ENCODE measurements at regions not wholly inside any gene's neighbourhood (a gene's known extent, or its start where the extent isn't known, plus 50 kb on each side); places are given as distances from the start of the nearest gene placed in this dataset.

- no peak for DNase-seq (ENCODE audit: low spot score)
Measured at GRCh38 chr6:132973514-132973993, 159.2 kb downstream of the RPS12 start.

- no peak for DNase-seq (ENCODE audit: low spot score)
Measured at GRCh38 chr6:132974122-132974521, 159.8 kb downstream of the RPS12 start.

- DNase-seq (ENCODE audit: low spot score), result no peak
Measured at GRCh38 chr6:132977413-132977812, 163.0 kb downstream of the RPS12 start.

GRCh38 chr6:132978685-132979084 is 164.3 kb downstream of the RPS12 start:
- DNase-seq (ENCODE audit: low spot score), result no peak

- no peak for DNase-seq (ENCODE audit: low spot score)
Measured at GRCh38 chr6:132993738-132994137, 179.4 kb downstream of the RPS12 start.

GRCh38 chr6:132995009-132995408 is 180.6 kb downstream of the RPS12 start:
- no peak for DNase-seq (ENCODE audit: low spot score)

GRCh38 chr6:132995432-132995831 is 181.1 kb downstream of the RPS12 start:
- DNase-seq (ENCODE audit: low spot score), result no peak

- no peak for DNase-seq (ENCODE audit: low spot score)
Measured at GRCh38 chr6:132998418-132998817, 184.0 kb downstream of the RPS12 start.

- no peak for DNase-seq (ENCODE audit: low spot score)
Measured at GRCh38 chr6:133001040-133001565, 186.7 kb downstream of the RPS12 start.

- no peak for DNase-seq (ENCODE audit: low spot score)
Measured at GRCh38 chr6:133004304-133004884, 190.0 kb downstream of the RPS12 start.

- no peak for DNase-seq (ENCODE audit: low spot score)
Measured at GRCh38 chr6:133012774-133013173, 198.4 kb downstream of the RPS12 start.

- no peak for DNase-seq (ENCODE audit: low spot score)
Measured at GRCh38 chr6:133016631-133017030, 202.3 kb downstream of the RPS12 start.

GRCh38 chr6:133017581-133017980 is 203.2 kb downstream of the RPS12 start:
- DNase-seq (ENCODE audit: low spot score), result no peak

- no peak for DNase-seq (ENCODE audit: low spot score)
Measured at GRCh38 chr6:133026705-133027104, 212.3 kb downstream of the RPS12 start.

GRCh38 chr6:133033263-133033662 is 207.9 kb upstream of the EYA4 start:
- DNase-seq (ENCODE audit: low spot score), result no peak

GRCh38 chr6:133034509-133035206 is 206.5 kb upstream of the EYA4 start:
- no peak for DNase-seq (ENCODE audit: low spot score)

GRCh38 chr6:133040094-133040802 is 200.9 kb upstream of the EYA4 start:
- no peak for DNase-seq (ENCODE audit: low spot score)

GRCh38 chr6:133040803-133041419 is 200.2 kb upstream of the EYA4 start:
- DNase-seq (ENCODE audit: low spot score), result no peak

GRCh38 chr6:133042550-133043120 is 198.5 kb upstream of the EYA4 start:
- DNase-seq (ENCODE audit: low spot score), result no peak

GRCh38 chr6:133046576-133046975 is 194.6 kb upstream of the EYA4 start:
- no peak for DNase-seq (ENCODE audit: low spot score)

- no peak for DNase-seq (ENCODE audit: low spot score)
Measured at GRCh38 chr6:133047065-133047665, 194.0 kb upstream of the EYA4 start.

Data from mucosa of gallbladder (tissue), 1 donor.